IPS-18a (cell line): ENCODE measurements at regions not wholly inside any gene's neighbourhood (a gene's known extent, or its start where the extent isn't known, plus 50 kb on each side); places are given as distances from the start of the nearest gene placed in this dataset.

Experiments
- H3K27ac ChIP-seq: one replicate; pipeline ENCODE4 v1.5.1; 2013; ENCODE audit warnings: low read length
- H3K27me3 ChIP-seq: one replicate; pipeline ENCODE4 v1.6.1; 2013; ENCODE audit warnings: mild to moderate bottlenecking, low read length; ENCODE audit not compliant: control insufficient read depth, insufficient read depth
- H3K36me3 ChIP-seq: one replicate; pipeline ENCODE4 v1.6.1; 2013; ENCODE audit warnings: low read depth, low read length; ENCODE audit not compliant: control insufficient read depth
- H3K4me1 ChIP-seq: one replicate; pipeline ENCODE4 v1.6.1; 2013; ENCODE audit warnings: low read depth, low read length; ENCODE audit not compliant: control insufficient read depth
- H3K4me3 ChIP-seq: one replicate; pipeline ENCODE4 v1.5.1; 2013; ENCODE audit warnings: low read length
- H3K9ac ChIP-seq: one replicate; pipeline ENCODE4 v1.6.1; 2013; ENCODE audit warnings: mild to moderate bottlenecking, low read length, moderate library complexity
- H3K9me3 ChIP-seq: one replicate; pipeline ENCODE4 v1.6.1; 2013; ENCODE audit warnings: low read depth, low read length; ENCODE audit not compliant: control insufficient read depth

DNA sequence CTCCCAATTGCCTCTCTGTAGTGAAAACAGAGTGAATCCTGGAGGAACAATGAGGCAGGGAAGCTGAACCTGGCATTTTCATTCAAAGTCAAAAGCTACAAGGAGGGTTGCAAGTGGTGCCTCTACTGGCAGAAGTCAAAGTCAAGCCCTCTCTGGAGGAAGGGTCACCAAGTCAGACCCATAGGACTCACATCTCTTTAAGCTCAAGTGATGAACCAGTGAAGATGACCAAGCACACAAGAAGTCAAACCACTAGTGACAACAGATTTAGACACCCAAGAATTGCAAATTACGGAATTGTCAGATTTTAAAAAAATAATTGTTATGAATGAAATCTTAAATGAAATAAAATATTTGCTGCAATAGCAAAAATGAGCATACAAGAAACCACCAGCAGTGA, 81.1 kb upstream of the ATP1B1 start:
- Histone ChIP-seq H3K4me1 (no peaks in the 10 kb centered on the region), H3K9me3 (no peaks in the 10 kb centered on the region), H3K4me3 (no peak overlapping the region), H3K27me3 (no peaks in the 10 kb centered on the region), H3K36me3 (no peaks in the 10 kb centered on the region), H3K27ac (no peak overlapping the region), H3K9ac (no peak overlapping the region)

GRCh38 chr1:169027607-169028320, 78.7 kb upstream of the ATP1B1 start:
- H3K9me3 ChIP-seq = no peaks in the 10 kb centered on the region
- H3K9ac ChIP-seq = no peak overlapping the region
- no peaks in the 10 kb centered on the region for H3K4me1 ChIP-seq
- no peaks in the 10 kb centered on the region for H3K36me3 ChIP-seq
- H3K27me3 ChIP-seq = no peaks in the 10 kb centered on the region
- no peak overlapping the region for H3K27ac ChIP-seq
- no peak overlapping the region for H3K4me3 ChIP-seq

GRCh38 chr1:169031566-169032224, 74.8 kb upstream of the ATP1B1 start:
- no peaks in the 10 kb centered on the region for H3K9me3 ChIP-seq
- no peak overlapping the region for H3K27ac ChIP-seq
- H3K4me1 ChIP-seq = no peaks in the 10 kb centered on the region
- H3K36me3 ChIP-seq = no peaks in the 10 kb centered on the region
- no peaks in the 10 kb centered on the region for H3K27me3 ChIP-seq
- H3K9ac ChIP-seq = no peak overlapping the region
- H3K4me3 ChIP-seq = no peak overlapping the region

DNA sequence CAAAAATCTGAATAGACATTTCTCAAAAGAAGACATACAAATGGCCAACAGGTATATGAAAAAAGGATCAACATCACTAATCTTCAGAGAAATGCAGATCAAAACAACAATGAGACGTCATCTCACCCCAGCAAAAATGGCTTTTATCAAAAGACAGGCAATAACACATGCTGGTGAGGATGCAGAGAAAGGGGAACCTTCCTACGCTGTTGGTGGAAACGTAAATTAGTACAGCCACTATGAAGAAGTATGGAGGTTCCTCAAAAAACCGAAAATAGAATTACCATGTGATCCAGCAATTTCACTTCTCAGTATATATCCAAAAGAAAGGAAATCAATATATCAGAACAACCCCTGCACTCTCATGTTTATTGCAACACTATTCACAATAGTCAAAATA, 65.1 kb upstream of the ATP1B1 start:
- H3K4me1 ChIP-seq = no peaks in the 10 kb centered on the region
- no peaks in the 10 kb centered on the region for H3K36me3 ChIP-seq
- no peak overlapping the region for H3K9ac ChIP-seq
- no peaks in the 10 kb centered on the region for H3K9me3 ChIP-seq
- no peak overlapping the region for H3K4me3 ChIP-seq
- no peaks in the 10 kb centered on the region for H3K27me3 ChIP-seq
- no peak overlapping the region for H3K27ac ChIP-seq

GRCh38 chr1:169042377-169042776, 64.1 kb upstream of the ATP1B1 start:
- H3K4me1 ChIP-seq = no peaks in the 10 kb centered on the region
- no peaks in the 10 kb centered on the region for H3K36me3 ChIP-seq
- H3K9me3 ChIP-seq = no peaks in the 10 kb centered on the region
- no peak overlapping the region for H3K9ac ChIP-seq
- H3K4me3 ChIP-seq = no peak overlapping the region
- no peak overlapping the region for H3K27ac ChIP-seq
- no peaks in the 10 kb centered on the region for H3K27me3 ChIP-seq

DNA sequence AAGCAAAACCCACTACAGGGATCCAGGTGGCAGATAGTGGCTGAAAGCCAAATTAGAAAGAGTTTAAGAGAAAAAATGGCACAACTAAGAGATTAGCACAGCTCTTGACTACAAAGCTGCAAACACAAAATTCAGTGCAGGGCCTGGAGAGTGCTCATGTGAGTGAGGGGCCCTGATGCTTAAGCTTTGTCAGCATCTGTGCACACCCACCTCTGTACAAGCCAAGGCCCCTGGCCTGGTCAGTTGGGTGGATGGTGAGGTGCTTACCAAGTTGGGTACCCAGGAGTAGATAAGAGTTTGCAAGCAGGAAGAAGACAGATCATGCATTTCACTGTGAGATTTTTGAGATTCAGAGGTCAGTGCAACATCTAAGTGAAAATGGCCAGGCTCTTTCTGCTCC, 62.7 kb upstream of the ATP1B1 start:
- H3K27ac ChIP-seq = no peak overlapping the region
- H3K9ac ChIP-seq = no peak overlapping the region
- H3K4me3 ChIP-seq = no peak overlapping the region
- no peaks in the 10 kb centered on the region for H3K4me1 ChIP-seq
- H3K9me3 ChIP-seq = no peaks in the 10 kb centered on the region
- no peaks in the 10 kb centered on the region for H3K36me3 ChIP-seq
- H3K27me3 ChIP-seq = no peaks in the 10 kb centered on the region

DNA sequence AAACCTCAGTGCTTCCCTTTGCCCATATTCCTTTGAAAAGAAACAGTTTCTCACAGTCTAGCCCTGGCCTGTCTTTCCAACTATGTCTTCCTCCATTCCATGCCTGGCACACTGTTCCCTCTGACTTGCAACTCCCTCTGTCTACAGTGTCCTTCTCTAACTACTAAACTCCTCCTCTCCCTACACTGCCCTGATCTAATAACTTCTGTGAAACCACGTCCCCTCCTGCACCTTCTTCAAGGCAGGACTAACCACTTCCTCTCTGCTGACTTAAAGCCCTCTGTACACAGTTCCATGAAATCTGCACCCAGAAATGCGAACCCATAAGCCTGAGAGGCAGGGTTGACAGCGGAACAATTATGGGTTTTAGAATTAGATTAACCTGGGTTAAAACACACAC, 62.2 kb upstream of the ATP1B1 start:
- Histone ChIP-seq H3K9ac (no peak overlapping the region), H3K27me3 (no peaks in the 10 kb centered on the region), H3K27ac (no peak overlapping the region), H3K36me3 (no peaks in the 10 kb centered on the region), H3K4me3 (no peak overlapping the region), H3K4me1 (no peaks in the 10 kb centered on the region), H3K9me3 (no peaks in the 10 kb centered on the region)

DNA sequence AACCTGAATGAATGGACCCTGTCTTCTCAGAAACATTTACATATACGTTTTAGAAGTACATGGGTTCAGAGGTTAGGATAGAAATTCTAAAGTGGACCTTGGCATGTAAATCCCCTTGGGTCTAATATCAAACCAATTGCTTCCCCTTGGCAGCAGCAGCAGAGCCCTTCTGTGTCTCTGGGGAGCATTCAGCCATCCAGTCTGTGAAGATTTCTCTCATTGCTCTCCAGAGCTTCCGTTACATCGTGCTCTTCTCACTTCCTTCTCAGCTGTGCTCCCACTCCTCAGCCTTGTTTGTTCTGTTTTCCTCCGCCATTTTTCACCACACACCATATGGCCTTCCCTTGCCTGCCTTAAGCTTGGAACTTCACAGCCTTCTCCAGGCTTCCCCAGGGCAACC, 61.5 kb upstream of the ATP1B1 start:
- Histone ChIP-seq H3K9ac (no peak overlapping the region), H3K4me1 (no peaks in the 10 kb centered on the region), H3K36me3 (no peaks in the 10 kb centered on the region), H3K9me3 (no peaks in the 10 kb centered on the region), H3K4me3 (no peak overlapping the region), H3K27ac (no peak overlapping the region), H3K27me3 (no peaks in the 10 kb centered on the region)

GRCh38 chr1:169046671-169047070, 59.8 kb upstream of the ATP1B1 start:
- no peak overlapping the region for H3K9ac ChIP-seq
- no peaks in the 10 kb centered on the region for H3K4me1 ChIP-seq
- no peaks in the 10 kb centered on the region for H3K9me3 ChIP-seq
- no peak overlapping the region for H3K27ac ChIP-seq
- no peaks in the 10 kb centered on the region for H3K36me3 ChIP-seq
- H3K4me3 ChIP-seq = no peak overlapping the region
- H3K27me3 ChIP-seq = no peaks in the 10 kb centered on the region

- Histone ChIP-seq H3K4me1 (no peaks in the 10 kb centered on the region), H3K36me3 (no peaks in the 10 kb centered on the region), H3K4me3 (no peak overlapping the region), H3K9me3 (no peaks in the 10 kb centered on the region), H3K27me3 (no peaks in the 10 kb centered on the region), H3K27ac (no peak overlapping the region), H3K9ac (no peak overlapping the region)
These were observed 59.4 kb upstream of the ATP1B1 start for GRCh38 chr1:169047074-169047473.

GRCh38 chr1:169048043-169048442, 58.4 kb upstream of the ATP1B1 start:
- Histone ChIP-seq H3K4me1 (no peaks in the 10 kb centered on the region), H3K9ac (no peak overlapping the region)

More at GRCh38 chr1:169048043-169048442, 58.4 kb upstream of the ATP1B1 start:
- no peaks in the 10 kb centered on the region for H3K27me3 ChIP-seq
- no peak overlapping the region for H3K27ac ChIP-seq
- no peaks in the 10 kb centered on the region for H3K36me3 ChIP-seq
- no peaks in the 10 kb centered on the region for H3K9me3 ChIP-seq
- H3K4me3 ChIP-seq = no peak overlapping the region
